OCI-LY7 (cell line): ENCODE measurements at regions not wholly inside any gene's neighbourhood (a gene's known extent, or its start where the extent isn't known, plus 50 kb on each side); places are given as distances from the start of the nearest gene placed in this dataset.

Experiments used
- BruUV-seq: library from RNA; stranded (reverse); fragments of 400-500 nt; replicated peaks from 2 replicates; lab custom pipeline; 2021; lab: Mats Ljungman, UMichigan
- CTCF ChIA-PET: fragments of 300-600 bp; sonication (Branson Sonifier 250); formaldehyde crosslinking; loops from one replicate; lab custom pipeline; 2022; ENCODE audit warnings: antibody characterized with exemption; ENCODE audit not compliant: unreplicated experiment; lab: Charles Lee
- POLR2A ChIA-PET: fragments of 300-600 bp; sonication (Branson Sonifier 250); formaldehyde crosslinking; loops from one replicate; lab custom pipeline; 2022; ENCODE audit warnings: antibody characterized with exemption; lab: Charles Lee
- DNase-seq: peaks from one replicate; pipeline ENCODE4 v3.0.0-alpha.2; 2015; ENCODE audit warnings: low spot score
- H2AFZ ChIP-seq: fragments of 200-600 bp; sonication (generic), shearing (Covaris generic); 2 replicates; pipeline ENCODE4 v1.6.1; 2014; ENCODE audit warnings: mild to moderate bottlenecking, antibody characterized with exemption, low read length, moderate library complexity
- H3K27ac ChIP-seq: fragments of 200-600 bp; sonication (generic); 2 replicates; pipeline ENCODE4 v1.5.1; 2014; ENCODE audit warnings: mixed run types, low read depth, mild to moderate bottlenecking, moderate library complexity, low read length, inconsistent platforms; ENCODE audit not compliant: poor library complexity, severe bottlenecking
- H3K36me3 ChIP-seq: fragments of 200-600 bp; sonication (generic); 2 replicates; pipeline ENCODE4 v1.6.1; 2014; ENCODE audit warnings: mild to moderate bottlenecking, antibody characterized with exemption, low read length, moderate library complexity, mixed read lengths; ENCODE audit not compliant: insufficient read depth
- H3K4me1 ChIP-seq: fragments of 200-600 bp; sonication (generic); 2 replicates; pipeline ENCODE4 v1.5.1; 2014; ENCODE audit warnings: mild to moderate bottlenecking, low read length; ENCODE audit not compliant: insufficient read depth, poor library complexity, severe bottlenecking
- H3K4me2 ChIP-seq: fragments of 200-600 bp; sonication (generic); 2 replicates; pipeline ENCODE4 v1.6.1; 2014; ENCODE audit warnings: mild to moderate bottlenecking, low read length
- H3K4me3 ChIP-seq: fragments of 200-600 bp; sonication (generic); 2 replicates; pipeline ENCODE4 v1.5.1; 2014; ENCODE audit warnings: mild to moderate bottlenecking, low read depth, low read length; ENCODE audit not compliant: poor library complexity, severe bottlenecking
- H3K79me2 ChIP-seq: fragments of 200-600 bp; sonication (generic); 2 replicates; pipeline ENCODE4 v1.6.1; 2016; ENCODE audit warnings: low read depth, mild to moderate bottlenecking, low read length, moderate library complexity, mixed read lengths; ENCODE audit not compliant: insufficient read depth
- H3K9me2 ChIP-seq: fragments of 200-600 bp; sonication (generic); 2 replicates; pipeline ENCODE4 v1.6.1; 2016; ENCODE audit warnings: mild to moderate bottlenecking, low read length, mixed read lengths; ENCODE audit not compliant: insufficient read depth
- H3K9me3 ChIP-seq: fragments of 200-600 bp; sonication (generic); 2 replicates; pipeline ENCODE4 v1.6.1; 2014; ENCODE audit warnings: mild to moderate bottlenecking, mixed run types, low read length, mixed read lengths
- H4K20me1 ChIP-seq: fragments of 200-600 bp; sonication (generic); 2 replicates; pipeline ENCODE4 v1.6.1; 2014; ENCODE audit warnings: mild to moderate bottlenecking, antibody characterized with exemption, low read length, moderate library complexity, mixed read lengths; ENCODE audit not compliant: insufficient read depth
- EZH2phosphoT487 ChIP-seq: fragments of 200-600 bp; sonication (generic); IDR thresholded peaks from 2 replicates; pipeline ENCODE4 v1.6.1; 2018; ENCODE audit warnings: low read depth, borderline replicate concordance, mild to moderate bottlenecking, mixed run types, antibody characterized with exemption, low read length, moderate library complexity, mixed read lengths
- intact Hi-C: fragments of 100-400 bp; cut with micrococcal nuclease; formaldehyde crosslinking; loops from one replicate; pipeline ENCODE4 v1.10.0; 2022; ENCODE audit not compliant: unreplicated experiment
- TF ChIP-seq, protein P1 (sequence below): fragments of 200-600 bp; sonication (generic); conservative IDR thresholded peaks from 2 replicates; pipeline ENCODE4 v1.5.1; 2014; ENCODE audit warnings: mild to moderate bottlenecking, antibody characterized with exemption, low read length, moderate library complexity, mixed read lengths

DNA sequence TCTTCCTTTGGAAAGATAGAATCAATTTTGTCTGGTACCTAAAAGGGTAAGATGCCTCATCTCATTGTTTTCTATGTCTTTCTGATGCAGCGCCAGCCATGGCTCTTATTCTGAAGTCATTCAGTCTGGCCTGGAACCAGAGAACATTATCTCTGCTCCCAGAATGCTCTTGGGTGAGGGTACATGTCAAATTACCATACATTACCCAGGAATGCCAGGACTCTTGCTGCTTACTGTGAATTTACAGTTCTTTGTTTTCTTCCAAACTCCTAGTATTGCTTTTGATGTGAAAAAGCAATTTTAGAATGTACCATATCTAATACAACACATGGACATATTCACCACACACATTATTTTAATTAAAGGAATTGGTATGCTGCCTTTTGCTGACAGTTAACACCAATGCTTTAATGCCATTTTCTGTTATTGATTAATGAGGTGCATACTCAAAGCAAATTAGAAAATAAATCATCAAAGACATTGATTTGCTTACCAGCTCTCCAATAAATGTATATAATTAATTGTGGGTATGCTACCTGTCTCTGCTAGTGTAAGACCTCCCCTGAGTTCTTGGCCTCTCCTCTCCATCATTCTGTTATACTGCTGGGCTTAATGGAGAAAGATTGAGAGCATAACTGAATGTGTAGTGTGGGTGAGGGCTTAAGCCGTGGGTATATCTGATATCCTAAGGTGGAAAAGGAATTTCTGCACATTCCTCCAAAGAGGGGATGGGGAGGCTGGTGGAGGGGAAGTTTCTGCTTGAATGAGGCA, 337.7 kb downstream of the C12orf75 start:
- no peak for TF ChIP-seq EZH2phosphoT487
- TF ChIP-seq, protein P1, sequence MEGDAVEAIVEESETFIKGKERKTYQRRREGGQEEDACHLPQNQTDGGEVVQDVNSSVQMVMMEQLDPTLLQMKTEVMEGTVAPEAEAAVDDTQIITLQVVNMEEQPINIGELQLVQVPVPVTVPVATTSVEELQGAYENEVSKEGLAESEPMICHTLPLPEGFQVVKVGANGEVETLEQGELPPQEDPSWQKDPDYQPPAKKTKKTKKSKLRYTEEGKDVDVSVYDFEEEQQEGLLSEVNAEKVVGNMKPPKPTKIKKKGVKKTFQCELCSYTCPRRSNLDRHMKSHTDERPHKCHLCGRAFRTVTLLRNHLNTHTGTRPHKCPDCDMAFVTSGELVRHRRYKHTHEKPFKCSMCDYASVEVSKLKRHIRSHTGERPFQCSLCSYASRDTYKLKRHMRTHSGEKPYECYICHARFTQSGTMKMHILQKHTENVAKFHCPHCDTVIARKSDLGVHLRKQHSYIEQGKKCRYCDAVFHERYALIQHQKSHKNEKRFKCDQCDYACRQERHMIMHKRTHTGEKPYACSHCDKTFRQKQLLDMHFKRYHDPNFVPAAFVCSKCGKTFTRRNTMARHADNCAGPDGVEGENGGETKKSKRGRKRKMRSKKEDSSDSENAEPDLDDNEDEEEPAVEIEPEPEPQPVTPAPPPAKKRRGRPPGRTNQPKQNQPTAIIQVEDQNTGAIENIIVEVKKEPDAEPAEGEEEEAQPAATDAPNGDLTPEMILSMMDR: no peak
- BruUV-seq: no TSS peak
- CTCF ChIA-PET: no interaction called here
- H3K9me3 ChIP-seq: no peaks in the 10 kb centered on the region
- no peak overlapping the region for H3K4me2 ChIP-seq
- no peak overlapping the region for H3K4me3 ChIP-seq
- intact Hi-C loops: no loop called here
- no peak overlapping the region for H3K27ac ChIP-seq
- no peaks in the 10 kb centered on the region for H4K20me1 ChIP-seq
- H3K9me2 ChIP-seq: no peaks in the 10 kb centered on the region
- no peak for DNase-seq
- no peaks in the 10 kb centered on the region for H3K4me1 ChIP-seq
- no peak overlapping the region for H2AFZ ChIP-seq
- POLR2A ChIA-PET: no interaction called here
- H3K79me2 ChIP-seq: no peaks in the 10 kb centered on the region
- no peaks in the 10 kb centered on the region for H3K36me3 ChIP-seq

DNA sequence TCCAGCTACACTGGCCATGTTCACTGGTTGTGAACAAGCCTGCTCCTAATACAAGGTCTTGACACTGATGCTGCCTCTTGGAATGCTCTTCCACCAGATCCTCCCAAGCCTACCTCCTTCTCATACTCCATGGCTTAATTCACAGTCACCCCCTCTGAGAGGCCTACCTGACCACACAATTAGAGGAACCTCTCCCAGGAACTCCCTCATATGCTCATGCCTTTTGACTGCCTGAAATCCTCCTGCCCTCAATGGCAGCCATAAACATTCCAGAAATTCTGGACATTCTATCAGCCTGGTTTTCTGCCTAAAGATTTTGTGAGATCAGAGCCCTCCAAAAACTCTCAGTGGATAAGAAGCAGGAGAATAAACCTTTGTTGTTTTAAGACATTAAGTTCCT, 340.2 kb downstream of the C12orf75 start:
- H3K27ac ChIP-seq: no peak overlapping the region
- CTCF ChIA-PET: no interaction called here
- no peak for DNase-seq
- H4K20me1 ChIP-seq: no peaks in the 10 kb centered on the region
- no peaks in the 10 kb centered on the region for H3K79me2 ChIP-seq
- H2AFZ ChIP-seq: no peak overlapping the region
- no peaks in the 10 kb centered on the region for H3K9me2 ChIP-seq
- no peaks in the 10 kb centered on the region for H3K4me1 ChIP-seq
- no peak overlapping the region for H3K4me2 ChIP-seq
- H3K9me3 ChIP-seq: no peaks in the 10 kb centered on the region
- H3K36me3 ChIP-seq: no peaks in the 10 kb centered on the region
- intact Hi-C loops: no loop called here
- TF ChIP-seq EZH2phosphoT487: no peak
- TF ChIP-seq, protein P1: no peak
- no peak overlapping the region for H3K4me3 ChIP-seq
- BruUV-seq: no TSS peak
- POLR2A ChIA-PET: no interaction called here

DNA sequence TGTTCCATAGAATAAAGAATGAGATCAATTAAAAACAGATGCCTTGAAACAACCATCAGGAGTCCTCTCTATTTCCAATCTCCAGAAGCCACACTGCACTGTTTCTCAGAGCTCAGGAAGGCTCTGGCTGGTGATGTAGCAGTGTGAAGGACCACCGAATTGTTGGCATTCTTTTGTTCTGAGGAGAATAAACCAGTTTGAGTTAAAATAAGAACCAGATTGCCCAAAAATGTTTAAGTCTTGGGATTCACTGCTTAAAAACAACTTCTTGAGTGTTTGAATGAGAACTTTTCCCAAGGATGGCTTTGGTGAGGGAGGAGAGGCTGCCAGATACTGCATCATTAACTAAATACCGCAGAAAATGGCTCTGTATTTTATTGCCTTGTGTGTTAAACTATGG, 341.2 kb downstream of the C12orf75 start:
- Histone ChIP-seq H3K4me3 (no peak overlapping the region), H3K4me2 (no peak overlapping the region), H4K20me1 (no peaks in the 10 kb centered on the region), H3K36me3 (no peaks in the 10 kb centered on the region), H2AFZ (no peak overlapping the region), H3K79me2 (no peaks in the 10 kb centered on the region), H3K9me3 (no peaks in the 10 kb centered on the region), H3K9me2 (no peaks in the 10 kb centered on the region), H3K4me1 (no peaks in the 10 kb centered on the region), H3K27ac (no peak overlapping the region)
- intact Hi-C loops: no loop called here
- TF ChIP-seq, protein P1: no peak
- no peak for TF ChIP-seq EZH2phosphoT487
- ChIA-PET CTCF (no interaction called here), POLR2A (no interaction called here)
- no peak for DNase-seq
- BruUV-seq: no TSS peak
